Fibroblast of upper back skin (primary cell): ENCODE measurements at regions not wholly inside any gene's neighbourhood (a gene's known extent, or its start where the extent isn't known, plus 50 kb on each side); places are given as distances from the start of the nearest gene placed in this dataset.
"Not testable (repeated sequence)": the region's sequence is repeated elsewhere in the genome, so short reads cannot be mapped to it uniquely, and the experiment has no call there.

Experiments
- DNase-seq: peaks from one replicate; pipeline ENCODE4 v3.0.0-alpha.2; 2013

DNA sequence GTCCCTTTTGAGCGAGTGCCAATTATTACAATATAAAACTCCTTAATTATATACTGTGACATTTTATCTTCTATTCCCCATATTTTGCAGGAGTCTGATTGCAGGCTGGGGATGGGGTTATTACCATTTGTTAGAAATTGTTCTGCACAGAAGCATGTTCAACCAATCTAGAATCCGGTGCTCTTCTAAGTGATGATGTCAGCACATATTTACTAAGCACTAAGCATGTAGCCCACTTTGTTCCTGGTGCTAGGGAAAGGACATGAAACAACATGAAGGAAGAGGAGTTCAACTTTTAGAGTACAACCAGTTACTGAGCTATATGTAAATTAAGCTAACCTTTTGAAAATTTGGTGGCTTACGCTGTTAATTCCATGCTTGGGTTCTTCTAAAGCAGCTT lies 52.8 kb upstream of the IL1RAPL2 start:
- DNase-seq = no peak

- DNase-seq = no peak
Measured at GRCh38 chrX:104510801-104511200, 55.2 kb upstream of the IL1RAPL2 start.

- no peak for DNase-seq
Measured at GRCh38 chrX:104502460-104502859, 63.5 kb upstream of the IL1RAPL2 start.

- no peak for DNase-seq
Measured at GRCh38 chrX:104488811-104489210, 77.2 kb upstream of the IL1RAPL2 start.

GRCh38 chrX:104486691-104487090 lies 79.3 kb upstream of the IL1RAPL2 start:
- no peak for DNase-seq

DNA sequence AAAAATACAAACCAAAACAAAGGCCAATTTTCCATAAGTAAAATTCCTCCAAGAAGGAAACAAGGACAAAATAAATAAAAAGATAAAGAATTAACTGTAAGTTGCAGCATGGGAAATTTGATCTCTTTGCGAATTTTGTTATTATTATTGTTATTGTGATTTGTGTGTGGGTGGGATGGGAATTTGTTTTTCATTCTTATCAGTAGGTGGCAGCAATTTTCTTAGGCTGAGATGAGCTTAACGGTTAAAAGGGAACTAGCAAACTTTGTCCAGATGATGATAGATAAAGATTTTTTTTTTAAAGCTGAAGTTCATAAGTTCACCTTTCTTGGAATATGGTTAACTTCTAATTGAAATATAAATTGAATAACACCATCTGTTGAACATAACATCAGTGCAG lies 83.2 kb upstream of the IL1RAPL2 start:
- DNase-seq = no peak

GRCh38 chrX:104469771-104470170 lies 96.2 kb upstream of the IL1RAPL2 start:
- DNase-seq = no peak

DNA sequence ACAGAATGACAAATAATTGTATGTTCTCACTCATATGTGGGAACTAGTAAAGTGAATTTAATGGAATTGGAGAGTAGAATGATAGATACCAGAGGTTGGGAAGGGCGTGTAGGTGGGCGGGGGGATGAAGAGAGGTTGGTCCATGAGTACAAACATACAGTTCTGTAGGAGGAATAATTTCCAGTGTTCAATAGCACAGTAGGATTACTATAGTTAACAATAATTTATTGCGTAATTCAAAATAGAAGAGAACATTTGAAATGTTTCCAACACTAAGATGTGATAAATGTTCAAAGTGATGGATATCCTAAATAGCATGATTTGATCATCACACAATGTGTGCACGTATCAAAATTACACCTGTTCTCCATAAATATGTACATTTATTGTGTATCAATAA lies 106.2 kb upstream of the IL1RAPL2 start:
- DNase-seq = no peak

DNA sequence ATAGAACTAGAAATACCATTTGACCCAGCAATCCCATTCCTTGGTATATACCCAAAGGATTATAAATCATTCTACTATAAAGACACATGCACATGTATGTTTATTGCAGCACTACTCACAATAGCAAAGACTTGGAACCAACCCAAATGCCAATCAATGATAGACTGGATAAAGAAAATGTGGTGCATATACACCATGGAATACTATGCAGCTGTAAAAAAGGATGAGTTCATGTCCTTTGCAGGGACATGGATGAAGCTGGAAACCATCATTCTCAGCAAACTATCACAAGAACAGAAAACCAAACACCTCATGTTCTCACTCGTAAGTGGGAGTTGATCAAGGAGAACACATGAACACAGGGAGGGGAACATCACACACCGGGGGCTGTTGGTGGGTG lies 108.9 kb upstream of the IL1RAPL2 start:
- DNase-seq = not testable (repeated sequence)

GRCh38 chrX:104450316-104450715 lies 115.7 kb upstream of the IL1RAPL2 start:
- no peak for DNase-seq

DNA sequence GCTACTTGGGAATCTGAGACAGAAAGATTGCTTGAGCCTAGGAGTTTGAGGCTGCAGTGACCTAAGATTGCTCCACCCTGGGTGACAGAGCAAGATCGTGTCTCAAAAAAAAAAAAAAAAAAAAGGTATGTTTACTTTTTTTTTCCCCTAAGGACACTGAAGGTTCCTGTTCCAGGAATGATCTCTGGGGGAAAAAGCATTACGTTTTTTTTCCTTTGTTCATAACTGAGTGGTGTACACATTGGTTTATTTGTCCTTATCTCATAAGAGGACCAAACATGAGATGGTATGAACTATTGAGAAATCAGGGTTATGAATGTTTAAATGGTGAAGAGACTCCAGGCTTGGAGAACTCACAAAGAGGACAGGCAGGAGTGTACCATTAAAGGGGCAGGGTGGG lies 120.4 kb upstream of the IL1RAPL2 start:
- no peak for DNase-seq

DNA sequence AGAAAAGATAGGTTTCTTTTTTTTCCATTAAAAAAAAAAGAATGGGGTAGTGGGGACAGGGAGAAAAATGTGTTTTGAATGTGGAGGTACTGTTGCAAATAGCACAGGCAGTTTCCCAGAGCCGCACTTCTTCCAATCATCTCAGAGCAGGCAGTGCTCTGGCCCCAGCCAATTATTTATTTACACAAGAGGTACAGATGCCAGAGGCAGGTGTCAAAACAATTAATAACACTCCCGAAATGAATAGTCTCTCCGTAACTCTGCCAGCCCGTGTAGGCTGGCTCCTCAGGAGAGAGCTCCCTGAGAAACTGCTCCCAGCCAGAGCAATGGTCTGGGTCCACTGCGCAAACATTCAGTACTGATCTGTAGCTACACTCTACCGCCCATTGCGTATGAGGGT lies 130.8 kb upstream of the IL1RAPL2 start:
- DNase-seq = no peak

GRCh38 chrX:104432321-104432720 lies 133.7 kb upstream of the IL1RAPL2 start:
- no peak for DNase-seq

DNA sequence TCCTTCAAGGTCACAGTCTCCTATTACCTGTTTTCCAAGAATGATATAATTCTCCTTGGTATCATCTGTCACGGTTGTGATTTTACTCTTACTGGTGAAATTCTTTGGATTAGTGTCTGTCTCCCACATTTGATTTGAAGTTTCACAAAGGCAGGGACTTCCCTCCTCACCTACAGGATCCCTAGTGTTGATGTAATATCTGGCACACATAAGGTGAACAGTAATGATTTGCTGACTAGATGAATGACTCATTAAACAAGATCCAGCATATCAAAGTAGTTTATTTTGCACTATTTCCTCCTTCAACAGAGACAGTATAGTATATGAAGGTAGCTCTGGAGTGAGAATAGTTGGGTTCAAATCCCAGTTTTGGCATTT lies 135.3 kb upstream of the IL1RAPL2 start:
- no peak for DNase-seq

DNA sequence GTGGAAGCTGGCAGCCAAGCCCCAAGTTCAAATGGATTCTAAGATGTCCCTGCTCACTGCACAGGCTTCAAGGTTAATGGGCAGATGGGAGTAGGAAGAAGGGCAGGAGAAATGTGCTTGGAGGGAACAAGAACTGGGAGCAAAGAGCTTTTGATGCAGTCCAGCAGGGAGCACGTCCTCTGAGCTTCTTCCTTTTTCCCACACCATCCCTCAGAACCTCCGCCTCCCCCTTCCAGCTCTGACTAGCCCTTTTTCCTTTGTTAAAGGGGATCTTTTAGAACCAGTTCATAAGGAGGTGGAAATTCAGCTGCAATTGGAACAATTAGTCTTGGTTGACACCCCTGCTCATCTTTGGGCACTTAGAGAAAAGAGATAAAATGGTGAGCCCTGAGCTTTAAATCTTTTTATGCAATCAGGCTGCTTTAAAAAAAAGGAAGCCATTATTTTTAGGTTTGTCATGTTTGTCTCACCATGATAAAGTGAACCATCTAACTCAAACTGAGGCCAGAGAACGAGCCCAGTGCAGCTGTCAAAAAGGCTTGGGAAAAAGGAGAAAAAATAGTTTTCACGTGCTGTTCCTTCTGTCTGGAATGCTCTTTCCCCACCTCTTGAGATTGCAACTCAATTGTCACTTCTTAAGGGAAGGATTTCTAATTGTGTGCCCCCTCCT lies 135.8 kb upstream of the IL1RAPL2 start:
- DNase-seq = no peak

DNA sequence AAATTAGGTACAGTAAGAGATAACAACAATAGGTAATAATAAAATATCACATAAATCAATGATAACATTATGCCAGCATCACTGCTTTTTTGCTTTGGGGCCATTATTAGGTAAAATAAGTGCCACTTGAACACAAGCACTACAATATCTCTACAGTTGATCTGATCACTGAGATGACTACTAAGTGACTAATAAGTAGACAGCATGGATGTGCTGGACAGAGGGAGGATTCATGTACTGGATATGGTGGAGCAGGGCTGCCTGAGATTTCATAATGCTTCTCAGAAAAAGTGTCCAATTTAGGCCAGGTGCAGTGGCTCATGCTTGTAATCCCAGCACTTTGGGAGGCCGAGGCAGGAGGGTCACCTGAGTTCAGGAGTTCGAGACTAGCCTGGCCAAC lies 137.8 kb upstream of the IL1RAPL2 start:
- no peak for DNase-seq

DNA sequence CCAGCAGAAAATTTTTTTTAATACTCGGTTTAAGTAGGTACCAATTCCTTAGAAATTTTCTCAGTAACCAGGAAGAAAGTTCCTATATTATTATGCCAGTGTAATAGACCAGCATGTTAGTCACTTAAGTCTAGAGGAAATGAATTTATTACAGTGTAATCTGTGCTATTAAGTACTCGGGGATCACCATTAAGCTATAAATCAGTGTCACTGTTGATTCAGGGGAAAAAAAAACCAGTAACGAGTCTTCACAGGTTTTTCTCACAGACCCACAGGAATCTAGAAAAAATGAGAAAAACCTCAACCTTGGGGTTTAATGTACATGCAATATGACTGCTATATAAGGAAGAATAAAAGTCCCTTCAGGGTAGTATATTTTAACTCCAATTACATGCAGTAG lies 138.3 kb upstream of the IL1RAPL2 start:
- no peak for DNase-seq

DNA sequence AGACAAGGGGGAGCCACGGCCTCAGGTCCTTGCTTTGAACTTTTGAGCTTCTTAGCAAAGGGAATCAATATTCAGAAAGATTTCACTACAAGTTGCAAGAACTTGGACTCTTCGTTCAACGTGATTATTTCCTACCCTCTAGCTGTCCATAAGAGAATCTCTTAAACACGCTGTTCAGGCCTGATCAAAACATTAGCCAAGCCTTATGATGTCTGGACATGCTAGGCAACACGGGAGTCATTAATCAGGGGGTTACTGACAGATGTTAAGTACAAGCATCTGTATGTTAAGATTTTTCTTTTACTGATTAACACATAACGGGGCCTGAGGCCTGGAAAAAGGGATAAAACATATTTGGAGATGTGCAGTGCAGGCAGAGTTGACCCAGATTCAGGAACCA lies 138.9 kb upstream of the IL1RAPL2 start:
- DNase-seq = no peak

DNA sequence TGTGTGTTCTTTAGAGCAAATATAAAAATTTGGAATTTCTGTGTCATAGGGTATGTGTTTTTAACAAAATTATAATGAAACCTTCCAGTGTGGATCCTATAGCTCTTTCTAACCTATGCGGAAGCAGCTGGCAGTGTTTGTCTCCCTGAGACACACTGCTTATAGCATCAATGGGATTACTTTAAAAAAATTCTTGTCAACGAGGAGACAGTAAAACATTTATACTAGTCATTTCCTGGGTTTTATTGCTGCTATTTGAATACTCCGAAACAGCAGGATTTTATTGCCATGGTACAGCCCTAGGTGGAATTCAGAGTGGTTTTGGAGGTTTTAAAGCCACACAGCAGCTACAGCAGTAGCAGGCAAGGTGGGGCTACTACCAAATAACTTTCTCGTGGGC lies 145.1 kb upstream of the IL1RAPL2 start:
- no peak for DNase-seq

DNA sequence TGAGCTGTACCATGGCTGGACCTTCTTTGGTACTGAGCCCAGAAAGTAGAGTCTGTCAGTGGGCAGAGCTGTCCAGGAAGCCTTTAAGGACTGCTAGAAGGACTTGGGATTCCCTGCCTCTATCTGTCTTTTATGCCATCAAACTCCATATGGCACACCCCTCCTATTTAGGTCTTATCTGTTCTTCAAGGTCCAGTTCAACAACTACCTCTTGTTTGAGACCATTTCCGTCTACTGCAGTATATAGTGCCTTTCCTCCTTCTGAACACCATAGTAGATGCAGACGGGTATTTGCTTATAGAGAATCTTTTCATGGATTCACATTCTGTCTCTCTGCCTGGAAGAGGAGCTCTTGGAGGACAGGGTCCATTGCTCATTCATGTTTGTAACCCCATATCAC lies 146.1 kb upstream of the IL1RAPL2 start:
- DNase-seq = no peak

GRCh38 chrX:104419211-104419610 lies 146.8 kb upstream of the IL1RAPL2 start:
- peak; percentile 10 for DNase-seq

DNA sequence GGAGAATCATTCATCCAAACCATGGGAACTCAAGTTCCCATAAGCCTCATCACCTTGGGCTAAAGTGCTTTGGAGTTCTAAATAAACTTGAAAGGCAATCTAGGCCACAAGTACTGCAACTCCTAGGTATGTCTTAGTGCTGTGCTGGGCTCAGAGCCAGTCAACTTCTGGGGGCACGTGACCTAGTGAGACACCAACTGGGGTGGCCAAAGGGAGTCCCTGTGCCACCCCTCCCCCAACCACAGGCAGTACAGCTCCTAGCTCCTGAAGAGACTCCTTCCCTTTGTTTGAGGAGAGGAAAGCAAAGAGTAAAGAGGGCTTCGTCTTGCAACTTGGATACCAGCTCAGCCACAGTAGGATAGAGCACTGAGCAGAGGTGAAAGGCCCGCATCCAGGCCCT lies 154.2 kb upstream of the IL1RAPL2 start:
- DNase-seq = no peak

DNA sequence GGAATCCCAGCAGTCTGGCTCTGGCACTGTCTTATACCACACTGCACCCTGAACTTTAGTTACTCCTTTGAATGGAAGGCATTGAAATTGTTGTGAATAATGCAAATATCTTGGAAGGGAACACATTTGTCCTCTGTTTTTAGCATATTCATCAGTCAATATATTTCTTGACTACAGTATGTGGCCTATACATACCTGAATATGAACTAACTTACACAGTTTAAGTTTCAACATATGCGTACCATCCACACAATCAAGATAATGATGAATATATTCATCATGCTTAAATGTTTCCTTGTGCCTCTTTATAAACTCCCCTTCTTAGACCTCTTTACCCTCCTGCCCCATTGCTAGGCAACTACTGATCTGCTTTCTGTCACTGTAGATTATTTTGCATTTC lies 145.7 kb upstream of the ESX1 start:
- no peak for DNase-seq

GRCh38 chrX:104392350-104392749 lies 137.6 kb upstream of the ESX1 start:
- no peak for DNase-seq

- DNase-seq = no peak
Measured at GRCh38 chrX:104391906-104392305, 137.2 kb upstream of the ESX1 start.

GRCh38 chrX:104376937-104377336 lies 122.2 kb upstream of the ESX1 start:
- DNase-seq = no peak
